CMK (cell line): ENCODE measurements at regions not wholly inside any gene's neighbourhood (a gene's known extent, or its start where the extent isn't known, plus 50 kb on each side); places are given as distances from the start of the nearest gene placed in this dataset.
"Not testable (repeated sequence)": the region's sequence is repeated elsewhere in the genome, so short reads cannot be mapped to it uniquely, and the experiment has no call there.

Source experiments
- DNase-seq: peaks from one replicate; pipeline ENCODE4 v3.0.0-alpha.2; 2010; ENCODE audit warnings: low read depth

- no peak for DNase-seq
These were observed 722.2 kb downstream of the TMEM121 start for GRCh38 chr14:106248321-106249192.

DNA sequence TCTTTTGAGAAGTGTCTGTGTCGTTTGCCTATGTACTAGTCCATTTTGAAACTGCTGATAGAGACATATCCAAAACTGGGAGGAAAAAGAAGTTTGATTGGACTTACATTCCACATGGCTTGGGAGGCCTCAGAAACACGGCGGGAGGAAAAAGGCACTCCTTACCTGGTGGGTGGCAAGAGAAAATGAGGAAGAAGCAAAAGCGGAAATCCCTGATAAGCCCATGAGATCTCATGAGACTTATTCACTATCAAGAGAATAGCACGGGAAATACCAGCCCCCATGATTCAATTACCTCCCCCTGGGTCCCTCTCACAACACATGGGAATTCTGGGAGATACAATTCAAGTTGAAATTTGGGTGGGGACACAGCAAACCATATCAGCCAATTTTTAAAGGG, 727.6 kb downstream of the TMEM121 start:
- DNase-seq: not testable (repeated sequence)

- not testable (repeated sequence) for DNase-seq
These were observed 731.2 kb downstream of the TMEM121 start for GRCh38 chr14:106257569-106257994.

GRCh38 chr14:106268013-106268727, 741.8 kb downstream of the TMEM121 start:
- no peak for DNase-seq

- no peak for DNase-seq
These were observed 742.6 kb downstream of the TMEM121 start for GRCh38 chr14:106269029-106269428.

DNA sequence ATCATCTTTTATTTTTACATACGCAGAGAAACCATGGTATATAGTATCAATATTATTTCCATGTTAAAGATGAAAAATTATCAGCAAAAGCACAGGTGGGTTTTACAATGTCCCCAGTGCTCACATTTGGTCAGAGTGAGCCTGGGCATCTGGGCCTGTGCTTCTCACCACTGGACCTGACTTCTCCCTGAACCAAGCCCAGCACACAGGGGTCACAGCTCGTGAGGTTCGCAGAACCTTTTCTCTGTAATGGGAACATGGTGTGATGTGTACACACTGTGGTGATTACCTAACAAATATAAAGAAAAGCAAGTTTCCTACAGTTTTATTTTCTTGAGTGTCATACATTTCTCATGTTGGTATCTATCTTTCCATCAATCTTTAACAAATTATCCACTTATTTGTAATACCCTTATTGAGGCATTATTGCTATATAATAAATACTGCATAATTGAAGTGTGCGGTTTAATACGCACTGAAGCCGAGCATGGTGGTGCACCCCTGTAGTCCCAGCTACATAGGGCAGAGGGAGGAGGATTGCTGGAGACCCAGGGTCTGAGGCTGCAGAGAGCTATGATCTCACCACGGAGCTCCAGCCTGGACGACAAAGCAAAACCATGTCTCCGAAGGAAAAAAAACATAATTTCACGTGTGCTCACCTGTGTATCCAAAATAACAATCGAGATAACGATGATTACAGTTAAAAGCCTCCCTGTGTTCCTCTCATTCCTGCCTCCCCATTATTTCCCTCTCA, 743.2 kb downstream of the TMEM121 start:
- DNase-seq: no peak

- not testable (repeated sequence) for DNase-seq
These were observed 744.2 kb downstream of the TMEM121 start for GRCh38 chr14:106270476-106271121.

DNA sequence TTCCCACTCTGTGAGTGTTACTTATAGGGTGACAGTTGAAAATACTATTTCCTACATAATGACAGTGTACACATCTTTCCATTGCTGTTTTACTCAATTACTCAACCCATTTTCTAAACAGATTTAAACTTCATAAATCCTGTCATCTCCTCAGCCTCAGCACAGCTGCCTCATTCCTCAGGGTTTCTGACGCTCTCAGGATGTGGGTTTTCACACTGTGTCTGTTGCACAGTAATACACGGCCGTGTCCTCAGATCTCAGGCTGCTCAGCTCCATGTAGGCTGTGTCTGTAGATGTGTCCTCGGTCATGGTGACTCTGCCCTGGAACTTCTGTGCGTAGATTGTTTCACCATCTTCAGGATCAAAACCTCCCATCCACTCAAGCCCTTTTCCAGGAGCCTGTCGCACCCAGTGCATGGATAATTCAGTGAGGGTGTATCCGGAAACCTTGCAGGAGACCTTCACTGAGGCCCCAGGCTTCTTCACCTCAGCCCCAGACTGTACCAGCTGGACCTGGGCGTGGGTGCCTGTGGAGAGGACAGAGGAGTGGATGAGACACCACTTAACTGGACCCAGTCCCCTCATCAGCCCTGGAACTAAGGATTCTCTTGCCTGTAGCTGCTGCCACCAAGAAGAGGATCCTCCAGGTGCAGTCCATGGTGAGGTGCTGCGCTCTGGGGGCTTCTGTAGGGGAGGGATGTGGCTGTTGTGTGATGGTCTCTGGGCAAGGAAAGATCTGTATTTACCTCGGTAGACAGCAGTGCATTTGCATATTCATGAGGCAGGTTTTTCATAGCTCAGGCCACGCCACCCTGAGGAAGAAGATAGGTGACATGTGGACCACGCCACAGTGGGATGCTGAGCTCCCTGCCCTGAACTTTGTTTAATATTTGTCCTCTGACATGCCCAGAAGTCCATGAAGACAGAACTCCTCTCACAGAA, 750.2 kb downstream of the TMEM121 start:
- DNase-seq: no peak

DNA sequence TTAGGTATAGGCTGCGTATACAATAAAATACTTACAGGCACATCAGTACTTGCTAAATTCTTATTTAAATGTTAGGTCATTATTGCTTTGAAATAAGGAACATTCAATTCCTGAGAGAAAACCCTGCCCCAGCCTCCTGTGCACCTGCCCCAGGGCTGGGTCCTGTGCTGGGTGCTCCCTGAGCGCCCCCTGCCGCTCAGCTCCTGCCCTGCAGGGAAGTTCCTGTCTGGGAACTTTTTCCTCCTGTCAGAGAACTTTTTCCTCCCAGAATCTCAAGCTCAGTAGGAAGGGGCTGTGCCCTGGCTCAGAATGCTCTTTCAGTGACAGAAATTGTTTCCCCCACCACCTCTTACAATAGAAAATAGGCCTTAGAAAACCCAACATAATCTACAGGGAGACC, 751.1 kb downstream of the TMEM121 start:
- DNase-seq: no peak

GRCh38 chr14:106280876-106281275, 754.5 kb downstream of the TMEM121 start:
- no peak for DNase-seq

DNA sequence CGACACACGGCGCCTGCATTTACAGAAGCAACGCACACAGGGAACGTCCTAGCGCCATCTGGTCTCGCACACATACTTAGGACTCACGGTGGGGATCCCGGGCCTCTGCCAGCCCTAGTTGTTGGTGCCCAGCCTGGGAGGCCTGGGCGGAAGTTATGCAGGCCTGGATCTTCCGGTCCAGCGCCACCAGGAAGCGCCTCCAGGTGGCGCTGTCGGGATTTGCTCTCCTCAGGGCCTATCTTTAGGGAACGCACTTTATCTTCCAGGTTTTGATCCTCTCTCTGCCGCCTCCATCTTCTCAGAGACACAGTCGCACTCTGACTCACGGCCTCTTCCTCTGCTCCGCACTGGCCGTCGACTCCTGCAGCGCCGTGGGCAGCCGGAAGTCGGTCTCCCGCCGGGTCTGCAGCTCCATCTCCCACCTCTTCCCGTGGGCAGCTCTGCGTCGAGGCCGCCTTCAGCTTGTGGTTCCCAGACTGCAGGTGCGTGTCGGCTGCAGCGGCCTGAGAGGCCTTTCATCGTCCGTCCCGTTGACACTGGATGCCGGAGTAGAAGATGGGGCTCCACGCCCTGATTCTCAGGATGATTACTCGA, 760.4 kb downstream of the TMEM121 start:
- no peak for DNase-seq

DNA sequence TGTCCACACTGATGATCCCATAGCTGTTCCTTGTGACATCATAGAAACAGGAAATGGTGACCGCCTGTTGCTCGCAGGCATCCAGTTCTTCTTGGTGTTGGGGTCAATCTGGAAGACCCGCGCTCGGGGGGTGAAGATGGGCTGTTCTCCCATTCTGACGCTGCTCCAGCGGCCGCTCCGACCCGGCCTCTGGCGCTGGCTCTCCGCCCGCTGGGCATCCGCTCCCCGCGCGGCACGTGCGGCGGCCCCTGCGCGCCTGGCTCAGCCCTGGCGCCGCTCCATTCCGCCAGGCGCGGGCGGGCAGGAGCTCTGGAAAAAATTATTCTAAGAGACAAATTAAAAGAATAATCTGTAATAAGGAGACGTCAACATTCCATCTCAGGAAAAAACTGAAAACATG, 761.1 kb downstream of the TMEM121 start:
- no peak for DNase-seq

- DNase-seq: no peak
These were observed 765.2 kb downstream of the TMEM121 start for GRCh38 chr14:106291626-106292025.

DNA sequence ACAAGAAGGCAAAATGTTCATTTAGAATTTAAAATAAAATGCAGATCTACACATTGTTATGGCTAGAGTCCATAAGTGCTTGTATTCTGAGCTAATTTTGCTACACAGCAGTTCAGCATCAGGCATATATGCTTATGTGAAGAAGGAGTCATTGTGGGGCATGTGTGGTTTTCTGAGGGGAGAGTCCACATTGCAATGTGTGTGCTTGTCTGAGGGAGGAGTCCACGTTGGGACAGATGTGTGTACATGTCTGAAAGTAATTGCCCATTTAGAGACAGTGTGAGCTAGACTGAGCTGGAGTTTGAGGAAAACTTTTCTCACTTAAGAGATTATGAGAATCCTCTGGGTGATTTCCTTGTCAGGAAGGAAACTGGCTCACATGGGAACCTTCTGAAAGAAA, 767.9 kb downstream of the TMEM121 start:
- DNase-seq: no peak

DNA sequence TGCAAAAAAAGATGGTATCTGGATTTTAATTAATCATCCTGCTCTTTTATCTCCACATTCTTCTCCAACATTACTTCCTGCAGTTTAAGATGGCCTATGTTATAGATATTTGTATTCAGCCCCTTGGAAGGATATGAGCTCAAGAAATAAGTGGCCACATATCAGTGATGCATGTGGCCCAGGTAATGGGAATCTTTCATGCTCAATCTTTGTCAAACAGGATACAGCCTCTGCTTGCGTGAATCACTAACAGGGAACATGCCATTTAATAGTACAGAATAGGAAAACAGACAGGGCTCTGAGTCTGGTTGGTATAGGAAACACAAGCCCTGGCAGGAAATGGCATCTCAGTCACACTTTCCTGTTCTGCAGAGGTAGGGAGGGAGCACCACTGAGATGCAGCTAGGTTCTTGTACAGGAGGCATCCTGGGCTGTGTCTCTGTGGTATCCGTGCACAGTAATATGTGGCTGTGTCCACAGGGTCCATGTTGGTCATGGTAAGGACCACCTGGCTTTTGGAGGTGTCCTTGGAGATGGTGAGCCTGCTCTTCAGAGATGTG, 774.6 kb downstream of the TMEM121 start:
- not testable (repeated sequence) for DNase-seq

- DNase-seq: not testable (repeated sequence)
These were observed 775.2 kb downstream of the TMEM121 start for GRCh38 chr14:106301609-106302008.

- no peak for DNase-seq
These were observed 776.3 kb downstream of the TMEM121 start for GRCh38 chr14:106302661-106303060.

GRCh38 chr14:106304271-106304670, 777.9 kb downstream of the TMEM121 start:
- no peak for DNase-seq

- DNase-seq: peak; percentile 43
These were observed 782.5 kb downstream of the TMEM121 start for GRCh38 chr14:106308839-106309389.

DNA sequence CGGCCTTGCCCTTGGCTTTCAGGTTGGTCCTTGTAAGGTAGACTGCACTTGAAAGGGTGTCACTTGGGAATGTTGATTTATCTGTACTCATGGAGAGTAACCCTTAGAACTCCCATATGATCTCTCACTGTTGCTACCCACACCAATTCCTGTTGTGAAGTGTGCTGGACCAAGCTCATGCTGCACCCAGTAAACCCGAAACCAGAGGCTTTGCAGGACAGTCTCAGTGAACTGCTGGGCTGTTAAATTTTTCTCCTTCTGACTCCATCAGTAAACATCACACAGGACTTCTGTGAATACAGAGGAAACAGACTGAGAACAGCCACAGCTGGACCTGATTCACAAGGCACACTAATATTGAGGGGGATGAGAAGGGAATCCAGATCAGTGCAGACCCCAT, 783.0 kb downstream of the TMEM121 start:
- DNase-seq: no peak
